Activated CD4-positive, alpha-beta T cell treated with anti-CD3 and anti-CD28 coated beads for 48 hours (primary cell): ENCODE measurements at regions not wholly inside any gene's neighbourhood (a gene's known extent, or its start where the extent isn't known, plus 50 kb on each side); places are given as distances from the start of the nearest gene placed in this dataset.

Source experiments
- DNase-seq: peaks from one replicate; pipeline ENCODE4 v3.0.0-alpha.2; 2020

GRCh38 chr6:88558981-88559380, 392.8 kb upstream of the CNR1 start:
- DNase-seq, result no peak

DNA sequence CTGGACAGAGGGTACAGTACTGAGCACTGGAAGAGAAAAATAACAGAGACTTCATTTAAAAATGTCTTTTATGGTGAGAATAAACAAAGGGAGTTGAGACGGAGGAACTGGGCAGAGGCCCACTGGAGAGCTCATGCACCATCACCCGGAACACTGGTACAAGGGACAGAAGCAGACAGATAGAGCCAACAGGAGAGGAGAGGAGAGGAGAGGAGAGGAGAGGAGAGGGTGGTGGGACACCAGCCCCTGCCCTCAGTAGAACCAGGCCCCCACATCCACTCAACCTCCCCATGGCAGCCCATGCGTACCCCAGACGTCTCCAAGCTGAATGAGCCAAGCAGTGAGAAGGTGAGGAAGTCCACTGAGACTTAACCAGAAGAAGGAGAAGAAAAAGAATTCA, 390.5 kb upstream of the CNR1 start:
- DNase-seq, result no peak

GRCh38 chr6:88548891-88549505, 382.9 kb upstream of the CNR1 start:
- no peak for DNase-seq

GRCh38 chr6:88547768-88548167, 381.6 kb upstream of the CNR1 start:
- DNase-seq, result peak; percentile 2

- DNase-seq, result no peak
These were observed 379.8 kb upstream of the CNR1 start for GRCh38 chr6:88545991-88546390.

- DNase-seq, result no peak
These were observed 379.0 kb upstream of the CNR1 start for GRCh38 chr6:88544986-88545612.

DNA sequence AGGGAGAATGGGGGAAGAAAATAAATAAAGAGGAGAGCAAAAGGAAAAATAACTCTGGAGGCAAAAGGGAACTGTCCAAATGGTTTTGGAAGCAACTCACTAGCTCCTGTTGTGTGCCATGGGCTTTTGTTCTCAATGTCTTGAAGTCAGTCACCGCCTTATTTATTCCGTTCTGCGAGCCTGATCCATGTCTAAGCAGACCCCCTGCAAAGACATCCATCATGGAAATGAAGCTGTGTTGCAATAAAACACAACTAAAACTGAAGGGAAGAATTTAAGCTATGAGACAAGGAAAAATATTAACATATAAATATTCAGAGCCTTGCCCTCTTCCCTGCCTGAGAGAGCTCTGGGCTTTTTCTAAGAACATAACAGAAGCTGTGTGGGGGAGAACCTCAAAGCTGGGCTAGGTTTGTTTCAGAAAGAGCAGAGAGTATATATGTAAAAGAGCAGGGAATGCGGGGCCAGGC, 373.2 kb upstream of the CNR1 start:
- no peak for DNase-seq

GRCh38 chr6:88538840-88539239, 372.7 kb upstream of the CNR1 start:
- no peak for DNase-seq

GRCh38 chr6:88538130-88538706, 372.1 kb upstream of the CNR1 start:
- DNase-seq, result peak; percentile 14

GRCh38 chr6:88536071-88536625, 370.0 kb upstream of the CNR1 start:
- no peak for DNase-seq

- no peak for DNase-seq
These were observed 369.2 kb upstream of the CNR1 start for GRCh38 chr6:88535306-88535705.

GRCh38 chr6:88532241-88532860, 366.2 kb upstream of the CNR1 start:
- no peak for DNase-seq

DNA sequence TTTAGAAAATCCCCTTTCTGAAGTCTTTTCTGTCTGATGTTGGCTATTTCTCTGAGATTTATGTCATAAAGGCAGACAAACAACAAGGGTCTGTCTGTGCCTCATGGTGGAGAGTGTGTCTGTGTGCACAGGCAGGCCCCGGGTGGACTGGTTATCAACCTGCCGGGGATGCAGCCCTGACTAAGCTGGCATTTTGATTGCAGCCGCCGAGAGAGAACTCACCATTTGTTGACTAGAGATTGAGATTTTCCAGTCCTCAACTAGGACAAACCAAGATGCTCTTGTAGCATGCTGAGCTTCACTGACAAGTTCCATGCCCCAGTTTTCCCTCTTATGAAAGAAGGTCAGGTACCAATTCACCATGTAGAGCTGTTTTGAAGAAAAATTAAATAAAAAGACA, 363.6 kb upstream of the CNR1 start:
- no peak for DNase-seq

DNA sequence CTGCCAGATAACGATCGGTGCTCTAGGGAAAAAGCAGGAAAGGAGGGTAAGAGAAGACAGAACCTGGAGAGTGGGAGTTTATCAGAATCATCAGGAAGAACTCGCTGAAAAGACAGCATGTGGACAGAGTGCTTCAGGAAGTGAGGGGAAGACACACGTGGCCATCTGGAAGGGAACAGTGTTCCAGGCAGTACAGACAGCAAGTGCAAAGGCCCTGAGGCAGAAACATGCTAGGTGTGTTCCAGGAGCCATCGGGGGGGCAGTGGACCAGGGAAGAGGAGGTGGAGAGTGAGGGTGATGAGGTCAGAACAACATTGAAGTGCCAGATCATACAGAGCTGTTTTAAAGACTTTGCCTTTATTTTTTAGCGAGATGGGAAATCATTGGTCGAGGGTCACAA, 354.3 kb upstream of the CNR1 start:
- no peak for DNase-seq

DNA sequence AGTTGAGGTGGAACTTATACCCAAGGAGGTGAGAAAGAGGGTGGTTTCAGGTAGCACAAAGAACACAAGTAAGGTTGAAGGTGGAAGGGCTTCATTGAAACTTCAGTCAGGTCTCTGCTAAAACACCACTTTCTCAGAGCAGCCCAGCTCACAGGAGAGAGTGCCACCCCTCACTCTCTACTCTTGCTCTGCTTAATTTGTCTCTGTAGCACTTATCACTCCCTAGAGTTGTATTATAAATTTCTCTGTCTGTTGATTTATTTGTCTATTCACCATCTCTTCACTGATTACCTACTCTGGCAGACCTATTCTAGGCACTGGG, 353.8 kb upstream of the CNR1 start:
- DNase-seq, result no peak

DNA sequence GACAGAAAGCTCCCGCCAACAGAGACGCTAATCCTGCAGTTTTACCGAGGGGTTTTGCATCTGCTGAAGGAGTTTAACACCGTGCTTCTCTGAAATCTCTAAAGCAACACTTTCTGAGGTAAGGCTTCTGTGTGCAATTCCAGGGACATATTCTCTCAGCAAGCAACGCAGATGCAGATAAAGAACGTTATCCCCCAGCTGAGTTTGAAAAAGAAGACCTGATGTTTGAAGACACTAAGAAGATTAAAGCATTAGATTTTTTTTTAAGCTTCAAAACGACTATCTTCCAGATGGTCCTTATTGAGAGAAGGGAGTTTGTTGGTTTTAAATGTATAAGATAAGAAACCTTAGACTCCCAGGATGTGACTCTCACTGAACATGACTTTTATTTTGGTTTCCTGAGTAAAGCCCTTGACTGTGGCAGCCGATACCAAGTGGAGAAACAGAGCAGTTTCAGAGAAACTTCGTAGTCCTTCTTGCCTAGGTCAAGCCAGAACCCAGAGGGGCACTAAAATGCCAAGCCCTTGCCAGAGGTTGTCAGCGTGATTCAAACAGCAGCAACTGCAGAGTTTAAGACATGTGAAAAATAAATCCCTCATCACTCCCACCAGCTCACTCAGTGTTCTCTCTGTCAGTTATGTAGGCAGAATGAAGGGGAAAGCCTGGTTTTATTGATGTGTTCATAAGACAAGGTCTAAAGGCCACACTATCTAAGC, 353.3 kb upstream of the CNR1 start:
- DNase-seq, result no peak

- DNase-seq, result no peak
These were observed 351.6 kb upstream of the CNR1 start for GRCh38 chr6:88517737-88518136.

GRCh38 chr6:88513920-88514319, 347.8 kb upstream of the CNR1 start:
- no peak for DNase-seq

DNA sequence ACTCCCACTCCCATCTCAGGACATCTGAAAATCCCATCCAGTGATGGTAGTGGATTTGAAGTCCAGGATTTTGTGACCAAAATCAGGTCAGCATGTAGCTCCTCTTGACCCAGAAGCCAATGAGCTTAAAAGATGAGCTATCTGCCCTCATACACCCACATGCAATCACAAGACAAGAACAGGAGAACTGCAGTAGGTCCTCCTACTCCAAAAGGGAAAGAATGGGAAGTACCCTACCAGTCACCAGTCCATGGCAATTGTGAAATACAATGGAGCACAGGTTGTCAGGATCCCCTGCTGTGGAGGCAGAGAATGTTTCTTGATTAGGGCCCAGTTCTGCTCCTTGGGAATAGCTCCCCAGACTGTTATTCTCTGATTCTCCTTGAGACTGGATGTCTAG, 347.3 kb upstream of the CNR1 start:
- no peak for DNase-seq

DNA sequence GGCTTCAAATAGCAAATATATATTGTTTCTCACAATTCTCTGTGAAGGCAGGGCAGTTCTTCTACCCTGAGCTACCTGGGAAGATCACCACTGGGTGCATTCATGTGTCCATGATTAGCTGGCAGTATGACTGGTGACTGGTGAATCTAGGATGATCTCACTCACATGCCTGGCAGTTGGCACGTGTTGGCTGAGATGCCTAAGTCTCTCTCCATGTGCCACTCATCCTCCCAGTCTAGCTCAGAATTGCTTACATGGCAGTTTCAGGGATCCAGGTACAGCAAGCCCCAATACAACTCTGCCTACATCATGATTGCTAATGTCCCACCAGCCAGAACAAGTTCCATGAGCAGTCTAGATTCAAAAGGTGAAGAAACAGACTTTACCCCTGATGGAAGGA, 346.8 kb upstream of the CNR1 start:
- no peak for DNase-seq

- DNase-seq, result no peak
These were observed 336.2 kb upstream of the CNR1 start for GRCh38 chr6:88502391-88502790.

GRCh38 chr6:88499845-88500699, 333.9 kb upstream of the CNR1 start:
- DNase-seq, result no peak
